PC-3 (cell line): ENCODE measurements at regions not wholly inside any gene's neighbourhood (a gene's known extent, or its start where the extent isn't known, plus 50 kb on each side); places are given as distances from the start of the nearest gene placed in this dataset.

Source experiments
- CTCF ChIP-seq: fragments of 300-600 bp; sonication (generic); conservative IDR thresholded peaks from 2 replicates; pipeline ENCODE4 v1.5.1; 2017; ENCODE audit warnings: antibody characterized with exemption, low read depth, mild to moderate bottlenecking, low read length
- EZH2 ChIP-seq: fragments of 300-600 bp; sonication (generic); IDR thresholded peaks from one replicate; pipeline ENCODE4 v1.6.1; 2017; ENCODE audit warnings: antibody characterized with exemption, mild to moderate bottlenecking, low read length; ENCODE audit not compliant: unreplicated experiment

DNA sequence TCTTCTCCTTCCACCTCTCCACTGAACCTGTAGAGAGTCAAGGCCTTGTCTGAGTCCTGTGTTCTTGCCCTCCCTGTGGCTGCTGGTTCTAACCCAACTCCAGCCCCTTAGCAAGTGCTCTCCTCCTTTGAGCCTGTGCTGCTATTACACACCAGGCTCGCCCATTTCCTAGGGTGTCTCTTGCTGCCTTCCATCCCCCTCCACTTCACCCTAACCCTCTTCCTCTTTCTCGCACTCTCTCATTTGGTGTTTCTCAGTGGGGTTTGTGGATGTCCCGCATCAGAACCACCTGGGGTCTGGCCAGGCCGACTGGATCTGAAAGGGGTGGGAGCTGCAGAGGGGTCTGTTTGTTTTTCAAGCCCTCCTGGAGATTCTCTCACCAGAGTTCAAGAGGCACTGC is 156.7 kb downstream of the SPRY1 start:
- no peak for TF ChIP-seq CTCF
- no peak for TF ChIP-seq EZH2
